RPMI8226 (cell line): ENCODE measurements at regions not wholly inside any gene's neighbourhood (a gene's known extent, or its start where the extent isn't known, plus 50 kb on each side); places are given as distances from the start of the nearest gene placed in this dataset.

ENCODE experiments used
- DNase-seq: peaks from one replicate; pipeline ENCODE4 v3.0.0-alpha.2; 2015

GRCh38 chr4:92122911-92123310 lies 180.9 kb upstream of the GRID2 start:
- no peak for DNase-seq

- no peak for DNase-seq
Measured at GRCh38 chr4:92128676-92129075, 175.1 kb upstream of the GRID2 start.

GRCh38 chr4:92129408-92129994 lies 174.3 kb upstream of the GRID2 start:
- no peak for DNase-seq

GRCh38 chr4:92136434-92136833 lies 167.3 kb upstream of the GRID2 start:
- DNase-seq: no peak

GRCh38 chr4:92163348-92163747 lies 140.4 kb upstream of the GRID2 start:
- DNase-seq: no peak

- no peak for DNase-seq
Measured at GRCh38 chr4:92170340-92170739, 133.4 kb upstream of the GRID2 start.

GRCh38 chr4:92172203-92172602 lies 131.6 kb upstream of the GRID2 start:
- no peak for DNase-seq

- DNase-seq: no peak
Measured at GRCh38 chr4:92175250-92175649, 128.5 kb upstream of the GRID2 start.

- no peak for DNase-seq
Measured at GRCh38 chr4:92182006-92182735, 121.6 kb upstream of the GRID2 start.

- DNase-seq: no peak
Measured at GRCh38 chr4:92182736-92183407, 120.9 kb upstream of the GRID2 start.

GRCh38 chr4:92183825-92184224 lies 119.9 kb upstream of the GRID2 start:
- no peak for DNase-seq

- DNase-seq: no peak
Measured at GRCh38 chr4:92184566-92184965, 119.2 kb upstream of the GRID2 start.

GRCh38 chr4:92186239-92186638 lies 117.5 kb upstream of the GRID2 start:
- DNase-seq: no peak

- DNase-seq: no peak
Measured at GRCh38 chr4:92189146-92189545, 114.6 kb upstream of the GRID2 start.

GRCh38 chr4:92198711-92199110 lies 105.1 kb upstream of the GRID2 start:
- no peak for DNase-seq

- DNase-seq: no peak
Measured at GRCh38 chr4:92199135-92199534, 104.6 kb upstream of the GRID2 start.

- DNase-seq: no peak
Measured at GRCh38 chr4:92210906-92211305, 92.9 kb upstream of the GRID2 start.

- no peak for DNase-seq
Measured at GRCh38 chr4:92215476-92215875, 88.3 kb upstream of the GRID2 start.

- DNase-seq: no peak
Measured at GRCh38 chr4:92231511-92231910, 72.3 kb upstream of the GRID2 start.

- DNase-seq: no peak
Measured at GRCh38 chr4:92232566-92232965, 71.2 kb upstream of the GRID2 start.

- DNase-seq: no peak
Measured at GRCh38 chr4:92234393-92235176, 69.2 kb upstream of the GRID2 start.

GRCh38 chr4:92235731-92236130 lies 68.0 kb upstream of the GRID2 start:
- no peak for DNase-seq

- no peak for DNase-seq
Measured at GRCh38 chr4:92236877-92237276, 66.9 kb upstream of the GRID2 start.

- DNase-seq: no peak
Measured at GRCh38 chr4:92237559-92237958, 66.2 kb upstream of the GRID2 start.
